GM21529 (cell line): ENCODE measurements at regions not wholly inside any gene's neighbourhood (a gene's known extent, or its start where the extent isn't known, plus 50 kb on each side); places are given as distances from the start of the nearest gene placed in this dataset.

Experiments used
- ATAC-seq: cut with Tn5 transposase; IDR thresholded peaks from one replicate; pipeline ENCODE4 v1.9.1; 2021; ENCODE audit not compliant: unreplicated experiment

- no peak for ATAC-seq
Measured at GRCh38 chr9:75607521-75607920, 283.0 kb upstream of the PCSK5 start.

GRCh38 chr9:75609401-75609800 is 281.1 kb upstream of the PCSK5 start:
- ATAC-seq, result no peak

- no peak for ATAC-seq
Measured at GRCh38 chr9:75610246-75610645, 280.2 kb upstream of the PCSK5 start.

- ATAC-seq, result no peak
Measured at GRCh38 chr9:75612205-75612604, 278.3 kb upstream of the PCSK5 start.

- ATAC-seq, result no peak
Measured at GRCh38 chr9:75612754-75613153, 277.7 kb upstream of the PCSK5 start.

GRCh38 chr9:75615284-75615683 is 275.2 kb upstream of the PCSK5 start:
- no peak for ATAC-seq

GRCh38 chr9:75616052-75616451 is 274.4 kb upstream of the PCSK5 start:
- ATAC-seq, result no peak

GRCh38 chr9:75616841-75617566 is 273.5 kb upstream of the PCSK5 start:
- no peak for ATAC-seq

- ATAC-seq, result no peak
Measured at GRCh38 chr9:75623462-75623861, 267.0 kb upstream of the PCSK5 start.

GRCh38 chr9:75624998-75625397 is 265.5 kb upstream of the PCSK5 start:
- no peak for ATAC-seq

GRCh38 chr9:75626860-75627259 is 263.6 kb upstream of the PCSK5 start:
- ATAC-seq, result no peak

GRCh38 chr9:75628952-75629351 is 261.5 kb upstream of the PCSK5 start:
- no peak for ATAC-seq

GRCh38 chr9:75633451-75634057 is 256.9 kb upstream of the PCSK5 start:
- ATAC-seq, result no peak

- ATAC-seq, result no peak
Measured at GRCh38 chr9:75636427-75637045, 253.9 kb upstream of the PCSK5 start.

- no peak for ATAC-seq
Measured at GRCh38 chr9:75639971-75640610, 250.4 kb upstream of the PCSK5 start.

- ATAC-seq, result no peak
Measured at GRCh38 chr9:75642522-75642921, 248.0 kb upstream of the PCSK5 start.

GRCh38 chr9:75644649-75645048 is 245.8 kb upstream of the PCSK5 start:
- no peak for ATAC-seq

- no peak for ATAC-seq
Measured at GRCh38 chr9:75648034-75648433, 242.4 kb upstream of the PCSK5 start.

GRCh38 chr9:75649060-75649459 is 241.4 kb upstream of the PCSK5 start:
- ATAC-seq, result no peak

GRCh38 chr9:75651709-75652108 is 238.8 kb upstream of the PCSK5 start:
- no peak for ATAC-seq

GRCh38 chr9:75653335-75653734 is 237.1 kb upstream of the PCSK5 start:
- ATAC-seq, result no peak

GRCh38 chr9:75653750-75654149 is 236.7 kb upstream of the PCSK5 start:
- no peak for ATAC-seq
